Neural progenitor cell (in vitro differentiated cells): ENCODE measurements at regions not wholly inside any gene's neighbourhood (a gene's known extent, or its start where the extent isn't known, plus 50 kb on each side); places are given as distances from the start of the nearest gene placed in this dataset.

Experiments used
- CTCF ChIP-seq: fragments of 200-600 bp; sonication (generic); IDR thresholded peaks from 2 replicates; pipeline ENCODE4 v1.5.1; 2017; ENCODE audit warnings: antibody characterized with exemption, mild to moderate bottlenecking
- EZH2 ChIP-seq: fragments of 200-600 bp; sonication (generic); IDR thresholded peaks from 2 replicates; pipeline ENCODE4 v1.6.1; 2017; ENCODE audit warnings: antibody characterized with exemption, mild to moderate bottlenecking, moderate library complexity
- EZH2phosphoT487 ChIP-seq: fragments of 200-600 bp; sonication (generic); IDR thresholded peaks from 2 replicates; pipeline ENCODE4 v1.6.1; 2017; ENCODE audit warnings: antibody characterized with exemption

GRCh38 chr4:170423137-170423536, 333.4 kb upstream of the AADAT start:
- no peak for TF ChIP-seq CTCF
- no peak for TF ChIP-seq EZH2
- no peak for TF ChIP-seq EZH2phosphoT487
